AG04449 (cell line): ENCODE measurements at regions not wholly inside any gene's neighbourhood (a gene's known extent, or its start where the extent isn't known, plus 50 kb on each side); places are given as distances from the start of the nearest gene placed in this dataset.

Experiments used
- CTCF ChIA-PET: fragments of 350-600 bp; formaldehyde crosslinking; extraction: SDS; loops from one replicate; lab custom pipeline; 2021; ENCODE audit warnings: antibody characterized with exemption; lab: Yijun Ruan, JAX
- POLR2A ChIA-PET: fragments of 400-600, 350-600 bp; formaldehyde crosslinking; extraction: SDS; loops from one replicate; lab custom pipeline; 2020; ENCODE audit warnings: antibody characterized with exemption, inconsistent platforms; lab: Yijun Ruan, JAX
- DNase-seq: peaks from one replicate; pipeline ENCODE4 v3.0.0-alpha.2; 2010; ENCODE audit warnings: low read depth, low spot score
- H3K4me3 ChIP-seq: 2 replicates; pipeline ENCODE4 v1.5.1; 2011; ENCODE audit warnings: low read depth, mild to moderate bottlenecking, control low read depth, low read length
- TF ChIP-seq, protein P1 (sequence below): IDR thresholded peaks from one replicate; pipeline ENCODE4 v1.5.1; 2011; ENCODE audit warnings: mild to moderate bottlenecking, moderate library complexity, low read length, control low read depth, inconsistent platforms; ENCODE audit not compliant: insufficient read depth; ENCODE audit errors: missing control alignments

DNA sequence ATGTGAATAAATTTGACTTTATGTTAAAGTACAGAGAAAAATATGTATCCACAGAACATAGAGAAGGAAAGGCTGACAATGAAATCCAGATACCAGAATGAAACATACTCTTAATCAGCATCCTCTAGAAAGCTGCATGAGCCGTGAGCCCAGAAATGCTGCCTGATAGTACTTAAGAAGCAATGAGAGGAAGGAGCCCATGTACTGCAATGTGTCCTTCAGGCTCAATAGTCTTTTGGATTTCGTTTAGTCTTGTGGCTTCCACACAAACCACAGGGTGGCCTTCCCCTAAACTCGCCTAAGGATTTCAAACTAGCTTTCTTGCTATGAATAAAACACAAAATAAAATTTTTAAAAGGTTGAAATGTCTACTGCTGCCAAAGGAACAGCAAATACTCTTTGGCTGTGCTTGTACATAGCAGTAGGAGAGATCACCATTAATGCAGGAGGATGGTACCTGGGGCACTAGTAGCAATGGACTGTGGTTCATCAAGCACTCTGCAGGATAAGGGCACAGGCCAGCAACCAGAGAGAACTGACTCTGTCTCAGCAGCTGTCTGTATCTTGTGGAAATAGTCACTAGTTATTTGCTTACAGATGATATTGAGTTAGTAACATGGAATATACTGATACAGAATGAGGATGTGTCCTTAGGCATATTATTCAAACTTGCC, 988.3 kb upstream of the LRFN5 start:
- DNase-seq = no peak
- ChIA-PET CTCF (no interaction called here), POLR2A (no interaction called here)

DNA sequence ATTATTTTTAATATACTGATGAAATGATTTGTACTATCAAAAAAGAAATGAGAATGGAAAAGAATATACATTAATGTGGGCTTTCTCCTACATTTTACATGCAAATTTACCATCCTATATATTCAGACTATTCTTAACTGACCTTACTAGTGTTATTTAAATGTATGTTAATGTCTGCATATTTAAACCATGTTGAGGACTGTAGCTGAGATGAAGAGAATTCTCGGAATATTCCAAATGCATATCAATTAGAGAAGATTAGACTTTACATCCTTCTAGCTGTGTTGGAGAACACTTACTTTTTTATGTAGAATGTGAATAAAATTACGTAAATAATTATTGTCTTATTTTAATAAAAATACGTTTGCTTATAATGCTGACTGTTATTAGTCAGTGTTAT, 990.1 kb upstream of the LRFN5 start:
- CTCF ChIA-PET = no interaction called here
- POLR2A ChIA-PET = no interaction called here
- no peak for DNase-seq
- TF ChIP-seq, protein P1, sequence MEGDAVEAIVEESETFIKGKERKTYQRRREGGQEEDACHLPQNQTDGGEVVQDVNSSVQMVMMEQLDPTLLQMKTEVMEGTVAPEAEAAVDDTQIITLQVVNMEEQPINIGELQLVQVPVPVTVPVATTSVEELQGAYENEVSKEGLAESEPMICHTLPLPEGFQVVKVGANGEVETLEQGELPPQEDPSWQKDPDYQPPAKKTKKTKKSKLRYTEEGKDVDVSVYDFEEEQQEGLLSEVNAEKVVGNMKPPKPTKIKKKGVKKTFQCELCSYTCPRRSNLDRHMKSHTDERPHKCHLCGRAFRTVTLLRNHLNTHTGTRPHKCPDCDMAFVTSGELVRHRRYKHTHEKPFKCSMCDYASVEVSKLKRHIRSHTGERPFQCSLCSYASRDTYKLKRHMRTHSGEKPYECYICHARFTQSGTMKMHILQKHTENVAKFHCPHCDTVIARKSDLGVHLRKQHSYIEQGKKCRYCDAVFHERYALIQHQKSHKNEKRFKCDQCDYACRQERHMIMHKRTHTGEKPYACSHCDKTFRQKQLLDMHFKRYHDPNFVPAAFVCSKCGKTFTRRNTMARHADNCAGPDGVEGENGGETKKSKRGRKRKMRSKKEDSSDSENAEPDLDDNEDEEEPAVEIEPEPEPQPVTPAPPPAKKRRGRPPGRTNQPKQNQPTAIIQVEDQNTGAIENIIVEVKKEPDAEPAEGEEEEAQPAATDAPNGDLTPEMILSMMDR = no peak
- H3K4me3 ChIP-seq = no peak overlapping the region

More for the DNA sequence above, 988.3 kb upstream of the LRFN5 start:
- TF ChIP-seq, protein P1 = no peak
- no peak overlapping the region for H3K4me3 ChIP-seq

- TF ChIP-seq, protein P1 = no peak
- CTCF ChIA-PET = no interaction called here
- DNase-seq = no peak
- no peak overlapping the region for H3K4me3 ChIP-seq
- POLR2A ChIA-PET = no interaction called here
Measured at GRCh38 chr14:40601063-40601462, 1005.6 kb upstream of the LRFN5 start.

DNA sequence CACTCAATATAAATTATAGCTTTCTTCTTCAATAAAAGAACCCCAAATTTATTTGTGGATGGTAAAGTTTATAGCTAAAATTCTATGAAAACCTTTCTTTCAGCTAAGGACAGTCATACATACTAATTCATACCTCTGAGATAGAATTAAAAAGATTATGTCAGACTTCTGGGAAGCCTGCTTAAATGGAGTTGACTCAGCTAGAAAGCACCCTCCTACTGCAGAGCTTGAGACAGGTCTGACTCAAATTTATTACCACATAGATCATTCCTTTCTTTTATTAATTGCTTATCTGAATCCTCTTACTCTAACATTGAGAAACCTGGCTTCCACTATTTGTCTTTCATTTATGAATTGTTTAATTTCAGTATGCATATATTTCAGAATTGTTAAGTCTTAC, 1007.0 kb upstream of the LRFN5 start:
- no peak for DNase-seq
- POLR2A ChIA-PET = no interaction called here
- TF ChIP-seq, protein P1 = no peak
- no peak overlapping the region for H3K4me3 ChIP-seq
- CTCF ChIA-PET = no interaction called here

DNA sequence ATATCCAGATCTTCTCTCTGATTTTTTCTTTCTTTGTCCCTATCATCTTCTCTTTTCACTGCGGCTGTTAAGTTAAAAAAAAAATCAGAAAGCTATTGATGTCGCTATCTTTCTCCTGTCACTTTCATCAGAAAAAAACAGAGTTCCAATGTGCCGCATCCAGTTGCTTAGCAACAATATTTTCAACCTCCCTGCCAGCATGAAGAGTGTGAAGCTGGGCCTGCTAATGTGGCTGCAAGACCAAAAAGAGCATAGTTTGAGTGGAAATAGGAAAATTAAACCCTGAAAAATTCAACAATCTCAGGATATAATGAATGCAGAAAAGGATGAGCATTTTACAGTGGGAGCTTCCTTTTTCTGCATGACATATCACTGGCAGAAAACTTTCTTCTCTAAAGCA, 1025.4 kb upstream of the LRFN5 start:
- ChIA-PET POLR2A (no interaction called here), CTCF (no interaction called here)
- no peak for DNase-seq
- TF ChIP-seq, protein P1 = no peak
- H3K4me3 ChIP-seq = no peak overlapping the region

GRCh38 chr14:40576880-40577478, 1029.7 kb upstream of the LRFN5 start:
- no peak overlapping the region for H3K4me3 ChIP-seq
- POLR2A ChIA-PET = no interaction called here
- DNase-seq = no peak
- CTCF ChIA-PET = no interaction called here
- TF ChIP-seq, protein P1 = no peak
